ENCODE measurements at regions not wholly inside any gene's neighbourhood (a gene's known extent, or its start where the extent isn't known, plus 50 kb on each side); places are given as distances from the start of the nearest gene placed in this dataset.

DNA sequence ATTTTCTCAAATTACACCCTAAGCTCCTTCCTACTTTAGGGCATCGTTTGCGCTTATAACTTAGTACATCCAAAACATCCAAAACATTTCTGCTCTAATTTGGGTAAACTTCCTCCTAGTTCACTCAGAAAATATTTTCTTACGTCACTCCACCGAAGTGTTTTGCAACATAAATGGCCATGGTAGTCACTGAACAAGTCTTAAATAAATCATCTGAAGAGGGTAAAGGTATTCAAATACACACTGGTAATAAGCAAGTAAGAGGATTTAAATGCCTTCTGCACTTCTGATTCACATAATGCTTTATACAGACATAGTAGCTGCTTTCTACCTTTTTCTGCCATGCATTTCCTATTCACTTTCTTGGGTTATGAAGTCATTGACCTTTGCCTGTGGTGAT, 991.9 kb downstream of the NLGN4X start:
- WGBS, 2 donors = 84 to 85% methylated on average over 4 of the region's 4 CpGs
- no peak overlapping the region for H3K4me3 ChIP-seq (ENCODE audit: low read depth in 1 of 2, low read length in 2 of 2)
- no peaks in the 10 kb centered on the region for H3K36me3 ChIP-seq (ENCODE audit: control insufficient read depth in 2 of 2, insufficient read depth in 2 of 2, low read length in 1 of 2)
- no peaks in the 10 kb centered on the region for H3K27me3 ChIP-seq (ENCODE audit: control insufficient read depth in 1 of 2, insufficient read depth in 2 of 2, low read length in 2 of 2)
- H3K9me3 ChIP-seq (ENCODE audit: control insufficient read depth in 2 of 2, insufficient read depth in 1 of 2, low read depth in 1 of 2, low read length in 1 of 2) = no peaks in the 10 kb centered on the region
- H3K27ac ChIP-seq (ENCODE audit: low read depth in 2 of 2, low read length in 1 of 2) = no peak overlapping the region
- H3K4me1 ChIP-seq (ENCODE audit: control insufficient read depth in 2 of 2, insufficient read depth in 2 of 2, low read length in 1 of 2) = no peaks in the 10 kb centered on the region

DNA sequence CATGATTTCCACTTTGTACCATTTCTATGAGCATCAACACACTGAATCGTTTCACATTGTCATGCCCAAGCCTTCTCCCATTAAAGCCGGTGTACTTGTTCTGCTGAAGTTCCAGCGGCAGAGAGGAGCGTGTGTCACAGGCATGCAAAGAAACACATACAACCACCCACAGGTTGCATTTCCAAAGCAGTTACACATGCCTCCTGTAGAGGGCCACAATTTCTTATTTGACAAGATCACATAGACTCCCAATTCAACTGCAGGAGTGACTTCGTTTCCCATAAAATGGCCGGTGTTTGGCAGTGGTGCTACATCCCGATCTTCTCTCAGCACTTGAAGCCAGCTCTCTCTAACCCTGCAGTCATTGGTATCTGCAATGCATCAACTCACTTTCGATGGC, 992.6 kb downstream of the NLGN4X start:
- Histone ChIP-seq H3K4me3 (ENCODE audit: low read depth in 1 of 2, low read length in 2 of 2) (no peak overlapping the region), H3K9me3 (ENCODE audit: control insufficient read depth in 2 of 2, insufficient read depth in 1 of 2, low read depth in 1 of 2, low read length in 1 of 2) (no peaks in the 10 kb centered on the region), H3K27ac (ENCODE audit: low read depth in 2 of 2, low read length in 1 of 2) (no peak overlapping the region), H3K36me3 (ENCODE audit: control insufficient read depth in 2 of 2, insufficient read depth in 2 of 2, low read length in 1 of 2) (no peaks in the 10 kb centered on the region), H3K4me1 (ENCODE audit: control insufficient read depth in 2 of 2, insufficient read depth in 2 of 2, low read length in 1 of 2) (no peaks in the 10 kb centered on the region), H3K27me3 (ENCODE audit: control insufficient read depth in 1 of 2, insufficient read depth in 2 of 2, low read length in 2 of 2) (no peaks in the 10 kb centered on the region)
- 72 to 75% methylated on average over 8 of the region's 8 CpGs for WGBS, 2 donors

- 77 to 86% methylated on average over 3 of the region's 3 CpGs for WGBS, 2 donors
- no peaks in the 10 kb centered on the region for H3K4me1 ChIP-seq (ENCODE audit: control insufficient read depth in 2 of 2, insufficient read depth in 2 of 2, low read length in 1 of 2)
- H3K9me3 ChIP-seq (ENCODE audit: control insufficient read depth in 2 of 2, insufficient read depth in 1 of 2, low read depth in 1 of 2, low read length in 1 of 2) = no peaks in the 10 kb centered on the region
- H3K4me3 ChIP-seq (ENCODE audit: low read depth in 1 of 2, low read length in 2 of 2) = no peak overlapping the region
- H3K27me3 ChIP-seq (ENCODE audit: control insufficient read depth in 1 of 2, insufficient read depth in 2 of 2, low read length in 2 of 2) = no peaks in the 10 kb centered on the region
- no peaks in the 10 kb centered on the region for H3K36me3 ChIP-seq (ENCODE audit: control insufficient read depth in 2 of 2, insufficient read depth in 2 of 2, low read length in 1 of 2)
- H3K27ac ChIP-seq (ENCODE audit: low read depth in 2 of 2, low read length in 1 of 2) = no peak overlapping the region
Measured at GRCh38 chrX:5233830-5234229, 994.8 kb downstream of the NLGN4X start.

DNA sequence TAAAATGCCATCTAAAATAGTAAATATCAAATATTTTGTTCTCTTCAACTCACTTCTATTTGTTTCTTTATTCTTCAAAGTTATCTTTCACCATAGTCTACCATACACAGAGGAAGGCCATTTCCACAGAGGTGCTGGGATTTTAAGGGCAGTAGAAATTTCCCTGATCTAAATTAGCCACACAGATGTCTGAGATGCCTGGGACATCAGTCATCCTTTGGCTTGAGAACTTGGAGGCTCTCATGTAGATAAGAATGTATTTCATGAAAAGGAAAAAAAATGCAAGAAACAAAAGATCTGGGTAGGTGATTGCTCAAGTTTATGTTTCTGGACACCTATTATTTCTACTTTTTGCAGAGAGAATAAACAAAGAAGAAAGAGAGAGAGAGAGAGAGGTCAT, 1008.2 kb downstream of the NLGN4X start:
- H3K9me3 ChIP-seq (ENCODE audit: control insufficient read depth in 2 of 2, insufficient read depth in 1 of 2, low read depth in 1 of 2, low read length in 1 of 2) = no peaks in the 10 kb centered on the region
- no peak overlapping the region for H3K4me3 ChIP-seq (ENCODE audit: low read depth in 1 of 2, low read length in 2 of 2)
- H3K27ac ChIP-seq (ENCODE audit: low read depth in 2 of 2, low read length in 1 of 2) = no peak overlapping the region
- H3K36me3 ChIP-seq (ENCODE audit: control insufficient read depth in 2 of 2, insufficient read depth in 2 of 2, low read length in 1 of 2) = no peaks in the 10 kb centered on the region
- no peaks in the 10 kb centered on the region for H3K27me3 ChIP-seq (ENCODE audit: control insufficient read depth in 1 of 2, insufficient read depth in 2 of 2, low read length in 2 of 2)
- H3K4me1 ChIP-seq (ENCODE audit: control insufficient read depth in 2 of 2, insufficient read depth in 2 of 2, low read length in 1 of 2) = no peaks in the 10 kb centered on the region

DNA sequence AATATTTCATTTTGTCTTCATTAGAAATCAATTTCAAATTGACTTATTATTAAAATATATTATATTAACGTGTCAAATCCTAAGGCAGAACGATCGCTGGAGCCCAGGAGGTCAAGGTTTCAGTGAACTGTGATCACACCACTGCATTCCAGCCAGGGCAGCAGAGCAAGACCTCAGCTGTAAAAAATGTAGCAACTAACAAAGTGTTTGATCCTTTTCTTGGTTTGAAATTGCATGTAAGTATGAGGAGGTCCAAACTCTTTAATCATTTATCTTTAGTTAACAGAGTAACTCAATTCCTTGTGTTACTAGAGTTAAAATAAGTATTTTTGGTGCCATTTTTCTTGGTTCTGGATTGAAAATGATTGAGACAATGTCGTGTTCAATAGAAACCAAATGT, 1033.9 kb downstream of the NLGN4X start:
- H3K9me3 ChIP-seq (ENCODE audit: control insufficient read depth in 2 of 2, insufficient read depth in 1 of 2, low read depth in 1 of 2, low read length in 1 of 2) = no peaks in the 10 kb centered on the region
- 60 to 67% methylated on average over 4 of the region's 4 CpGs for WGBS, 2 donors
- H3K4me1 ChIP-seq (ENCODE audit: control insufficient read depth in 2 of 2, insufficient read depth in 2 of 2, low read length in 1 of 2) = no peaks in the 10 kb centered on the region
- H3K27me3 ChIP-seq (ENCODE audit: control insufficient read depth in 1 of 2, insufficient read depth in 2 of 2, low read length in 2 of 2) = no peaks in the 10 kb centered on the region
- no peaks in the 10 kb centered on the region for H3K36me3 ChIP-seq (ENCODE audit: control insufficient read depth in 2 of 2, insufficient read depth in 2 of 2, low read length in 1 of 2)
- no peak overlapping the region for H3K4me3 ChIP-seq (ENCODE audit: low read depth in 1 of 2, low read length in 2 of 2)
- H3K27ac ChIP-seq (ENCODE audit: low read depth in 2 of 2, low read length in 1 of 2) = no peak overlapping the region

- no peaks in the 10 kb centered on the region for H3K4me1 ChIP-seq (ENCODE audit: control insufficient read depth in 2 of 2, insufficient read depth in 2 of 2, low read length in 1 of 2)
- H3K27me3 ChIP-seq (ENCODE audit: control insufficient read depth in 1 of 2, insufficient read depth in 2 of 2, low read length in 2 of 2) = no peaks in the 10 kb centered on the region
- H3K36me3 ChIP-seq (ENCODE audit: control insufficient read depth in 2 of 2, insufficient read depth in 2 of 2, low read length in 1 of 2) = no peaks in the 10 kb centered on the region
- H3K27ac ChIP-seq (ENCODE audit: low read depth in 2 of 2, low read length in 1 of 2) = no peak overlapping the region
- H3K9me3 ChIP-seq (ENCODE audit: control insufficient read depth in 2 of 2, insufficient read depth in 1 of 2, low read depth in 1 of 2, low read length in 1 of 2) = no peaks in the 10 kb centered on the region
- H3K4me3 ChIP-seq (ENCODE audit: low read depth in 1 of 2, low read length in 2 of 2) = no peak overlapping the region
- 45 to 58% methylated on average over 12 of the region's 12 CpGs for WGBS, 2 donors
Measured at GRCh38 chrX:5180135-5180741, 1048.4 kb downstream of the NLGN4X start.

- WGBS, 2 donors = 32 to 44% methylated on average over 1 of the region's 1 CpG
- H3K9me3 ChIP-seq (ENCODE audit: control insufficient read depth in 2 of 2, insufficient read depth in 1 of 2, low read depth in 1 of 2, low read length in 1 of 2) = peaks cover 0 to 2% of the 10 kb centered on the region in 2 donors
- H3K27me3 ChIP-seq (ENCODE audit: control insufficient read depth in 1 of 2, insufficient read depth in 2 of 2, low read length in 2 of 2) = no peaks in the 10 kb centered on the region
- no peaks in the 10 kb centered on the region for H3K36me3 ChIP-seq (ENCODE audit: control insufficient read depth in 2 of 2, insufficient read depth in 2 of 2, low read length in 1 of 2)
- H3K27ac ChIP-seq (ENCODE audit: low read depth in 2 of 2, low read length in 1 of 2) = no peak overlapping the region
- no peaks in the 10 kb centered on the region for H3K4me1 ChIP-seq (ENCODE audit: control insufficient read depth in 2 of 2, insufficient read depth in 2 of 2, low read length in 1 of 2)
- no peak overlapping the region for H3K4me3 ChIP-seq (ENCODE audit: low read depth in 1 of 2, low read length in 2 of 2)
Measured at GRCh38 chrX:5176766-5177165, 1051.9 kb downstream of the NLGN4X start.

- 89 to 92% methylated on average over 1 of the region's 1 CpG for WGBS, 2 donors
- H3K4me1 ChIP-seq (ENCODE audit: control insufficient read depth in 2 of 2, insufficient read depth in 2 of 2, low read length in 1 of 2) = no peaks in the 10 kb centered on the region
- no peak overlapping the region for H3K27ac ChIP-seq (ENCODE audit: low read depth in 2 of 2, low read length in 1 of 2)
- no peaks in the 10 kb centered on the region for H3K27me3 ChIP-seq (ENCODE audit: control insufficient read depth in 1 of 2, insufficient read depth in 2 of 2, low read length in 2 of 2)
- H3K36me3 ChIP-seq (ENCODE audit: control insufficient read depth in 2 of 2, insufficient read depth in 2 of 2, low read length in 1 of 2) = no peaks in the 10 kb centered on the region
- peaks cover 0 to 2% of the 10 kb centered on the region in 2 donors for H3K9me3 ChIP-seq (ENCODE audit: control insufficient read depth in 2 of 2, insufficient read depth in 1 of 2, low read depth in 1 of 2, low read length in 1 of 2)
- H3K4me3 ChIP-seq (ENCODE audit: low read depth in 1 of 2, low read length in 2 of 2) = no peak overlapping the region
Measured at GRCh38 chrX:5163663-5164062, 1065.0 kb downstream of the NLGN4X start.

GRCh38 chrX:5155301-5155700, 1073.4 kb downstream of the NLGN4X start:
- no peaks in the 10 kb centered on the region for H3K9me3 ChIP-seq (ENCODE audit: control insufficient read depth in 2 of 2, insufficient read depth in 1 of 2, low read depth in 1 of 2, low read length in 1 of 2)
- 16 to 22% methylated on average over 3 of the region's 3 CpGs for WGBS, 2 donors

DNA sequence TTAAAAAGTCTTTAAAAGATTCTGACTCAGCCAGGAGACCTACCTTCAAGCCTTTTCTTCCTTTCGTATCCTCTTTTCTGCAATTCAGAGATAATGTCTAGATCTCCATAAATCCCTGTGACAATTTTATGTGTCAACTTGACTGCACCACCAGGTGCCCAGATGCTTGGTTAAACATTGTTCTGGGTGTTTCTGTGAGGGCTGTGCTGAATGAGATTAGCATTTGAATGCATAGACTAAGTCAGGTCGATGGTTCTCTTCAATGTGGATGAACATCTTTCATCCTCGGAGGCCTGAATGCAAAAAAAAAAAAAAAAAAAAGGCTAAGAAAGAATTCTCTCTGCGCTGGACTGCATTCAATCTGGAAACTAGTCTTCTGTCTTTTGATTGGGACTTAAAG, 1082.7 kb downstream of the NLGN4X start:
- WGBS, 2 donors = 68 to 70% methylated on average over 4 of the region's 4 CpGs
- H3K36me3 ChIP-seq (ENCODE audit: control insufficient read depth in 2 of 2, insufficient read depth in 2 of 2, low read length in 1 of 2) = no peaks in the 10 kb centered on the region
- no peaks in the 10 kb centered on the region for H3K27me3 ChIP-seq (ENCODE audit: control insufficient read depth in 1 of 2, insufficient read depth in 2 of 2, low read length in 2 of 2)
- H3K27ac ChIP-seq (ENCODE audit: low read depth in 2 of 2, low read length in 1 of 2) = no peak overlapping the region
- H3K4me3 ChIP-seq (ENCODE audit: low read depth in 1 of 2, low read length in 2 of 2) = no peak overlapping the region
- no peaks in the 10 kb centered on the region for H3K4me1 ChIP-seq (ENCODE audit: control insufficient read depth in 2 of 2, insufficient read depth in 2 of 2, low read length in 1 of 2)
- H3K9me3 ChIP-seq (ENCODE audit: control insufficient read depth in 2 of 2, insufficient read depth in 1 of 2, low read depth in 1 of 2, low read length in 1 of 2) = no peaks in the 10 kb centered on the region

More at GRCh38 chrX:5155301-5155700, 1073.4 kb downstream of the NLGN4X start:
- H3K36me3 ChIP-seq (ENCODE audit: control insufficient read depth in 2 of 2, insufficient read depth in 2 of 2, low read length in 1 of 2) = no peaks in the 10 kb centered on the region
- H3K4me1 ChIP-seq (ENCODE audit: control insufficient read depth in 2 of 2, insufficient read depth in 2 of 2, low read length in 1 of 2) = no peaks in the 10 kb centered on the region
- H3K27ac ChIP-seq (ENCODE audit: low read depth in 2 of 2, low read length in 1 of 2) = no peak overlapping the region
- H3K4me3 ChIP-seq (ENCODE audit: low read depth in 1 of 2, low read length in 2 of 2) = no peak overlapping the region
- no peaks in the 10 kb centered on the region for H3K27me3 ChIP-seq (ENCODE audit: control insufficient read depth in 1 of 2, insufficient read depth in 2 of 2, low read length in 2 of 2)

Data from esophagus (tissue), 2 donors.